Glomerular visceral epithelial cell (primary cell): ENCODE measurements at regions not wholly inside any gene's neighbourhood (a gene's known extent, or its start where the extent isn't known, plus 50 kb on each side); places are given as distances from the start of the nearest gene placed in this dataset.
"Not testable (repeated sequence)": the region's sequence is repeated elsewhere in the genome, so short reads cannot be mapped to it uniquely, and the experiment has no call there.

Source experiments
- DNase-seq: peaks from one replicate; pipeline ENCODE4 v3.0.0-alpha.2; 2016; ENCODE audit errors: extremely low spot score

GRCh38 chr1:95669638-95670037, 435.6 kb downstream of the RWDD3 start:
- not testable (repeated sequence) for DNase-seq

GRCh38 chr1:95671098-95671497, 437.1 kb downstream of the RWDD3 start:
- DNase-seq = no peak

DNA sequence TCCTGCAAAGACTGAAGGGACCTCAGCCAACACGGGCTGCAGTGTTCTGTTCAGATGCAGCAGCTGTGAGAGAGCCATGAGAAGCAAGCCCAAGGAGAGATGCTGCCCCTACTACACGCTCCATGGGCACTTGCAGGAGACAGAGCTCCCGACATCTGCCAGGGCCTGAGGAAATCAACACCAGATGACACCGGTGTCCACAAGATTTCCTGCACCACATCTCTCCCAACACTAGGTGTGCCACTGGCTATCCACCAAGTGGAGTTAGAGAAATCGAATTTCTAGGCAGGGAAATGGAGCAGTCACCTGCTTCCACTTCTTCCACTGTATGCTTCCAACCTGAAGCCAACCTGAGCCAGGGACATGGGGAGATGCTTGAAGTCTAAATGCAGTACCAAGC, 445.3 kb downstream of the RWDD3 start:
- no peak for DNase-seq

DNA sequence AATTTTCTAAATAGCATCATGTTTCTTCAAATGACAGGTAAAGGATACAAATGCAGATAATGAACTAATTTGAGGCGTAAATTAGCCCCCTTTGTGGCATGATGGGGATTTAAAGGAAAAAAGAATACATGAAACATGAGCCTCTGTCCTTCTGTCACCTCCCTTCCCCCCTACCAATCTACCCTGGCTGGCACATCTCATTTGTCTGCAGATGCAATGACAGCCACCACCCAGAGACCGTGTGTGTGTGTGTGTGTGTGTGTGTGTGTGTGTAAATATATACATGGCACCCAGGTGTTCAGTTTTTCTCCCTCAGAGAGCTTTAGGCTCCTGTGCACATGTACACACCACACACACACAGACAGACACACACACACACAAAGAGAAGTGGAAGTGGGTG, 451.1 kb downstream of the RWDD3 start:
- no peak for DNase-seq

GRCh38 chr1:95686217-95686616, 452.2 kb downstream of the RWDD3 start:
- no peak for DNase-seq

DNA sequence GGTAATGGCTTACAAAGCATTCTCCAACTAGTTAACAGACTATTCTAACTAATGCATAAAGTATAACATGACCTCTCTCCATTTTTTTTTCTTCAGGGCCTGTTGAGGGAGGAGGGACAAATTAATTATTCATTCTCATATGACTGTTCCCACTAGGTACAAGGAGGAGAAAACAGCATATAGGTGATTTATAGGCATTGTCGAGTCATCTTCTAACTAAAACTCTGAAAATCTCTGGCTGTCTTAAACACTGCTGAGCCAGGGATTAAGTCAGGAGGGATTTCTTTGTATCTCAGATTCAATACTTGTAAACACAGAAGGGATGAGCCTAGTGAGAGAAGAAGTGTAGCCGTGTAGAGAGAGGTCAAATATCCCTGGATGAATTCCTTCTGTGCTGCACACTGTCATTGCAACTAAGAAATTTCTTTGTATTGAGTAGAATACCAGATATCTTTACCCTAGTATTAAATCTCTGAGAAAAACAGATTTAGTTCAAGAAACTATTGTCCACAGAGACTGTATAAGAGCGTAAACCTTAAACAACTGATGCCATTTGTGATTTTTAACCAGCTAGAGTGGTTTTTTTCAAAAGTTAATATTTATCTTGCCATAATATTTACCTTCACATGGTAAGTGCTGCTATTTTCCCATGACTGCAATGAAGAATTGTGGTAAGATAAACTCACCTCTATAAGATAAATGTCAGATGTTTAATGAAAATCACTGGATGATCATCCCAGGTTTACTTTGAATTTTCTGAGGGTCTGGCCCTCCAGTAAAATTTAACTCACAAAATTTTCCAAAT, 465.3 kb downstream of the RWDD3 start:
- no peak for DNase-seq

DNA sequence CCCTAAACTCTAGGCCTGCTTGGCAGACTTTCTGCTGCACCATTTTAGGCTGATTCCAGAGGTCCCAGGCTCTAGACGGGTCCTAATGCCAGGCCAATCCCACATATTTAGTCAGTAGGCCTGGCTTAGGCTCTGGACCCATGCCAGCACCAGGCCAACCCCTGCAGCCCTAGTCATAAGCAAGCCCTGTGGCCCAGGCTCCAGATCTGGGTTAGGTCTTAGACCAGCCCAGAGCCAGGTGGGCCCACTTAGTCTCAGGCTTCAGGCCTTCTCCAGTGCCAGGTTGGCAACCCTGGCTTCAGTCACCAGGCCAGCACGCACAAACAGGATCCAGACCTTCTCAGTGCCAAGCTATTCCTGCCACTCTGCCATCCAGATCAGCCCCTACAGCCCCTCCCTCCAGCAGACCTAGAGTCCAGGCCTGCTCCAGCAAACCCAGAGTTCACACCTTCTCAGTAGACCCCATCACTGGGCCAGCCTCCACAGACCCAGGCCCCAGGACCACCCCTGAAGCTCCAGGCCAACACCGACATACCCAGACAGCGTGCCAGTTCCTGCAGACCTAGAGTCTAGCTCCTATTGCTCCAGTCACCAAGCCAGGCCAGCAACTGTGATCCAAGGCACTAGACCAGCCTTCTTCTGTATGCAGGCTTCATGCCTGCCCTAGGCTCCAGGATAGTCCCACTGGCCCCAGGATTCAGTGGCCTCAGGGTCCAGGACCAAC, 467.6 kb downstream of the RWDD3 start:
- no peak for DNase-seq

GRCh38 chr1:95703046-95703445, 469.0 kb downstream of the RWDD3 start:
- DNase-seq = no peak

DNA sequence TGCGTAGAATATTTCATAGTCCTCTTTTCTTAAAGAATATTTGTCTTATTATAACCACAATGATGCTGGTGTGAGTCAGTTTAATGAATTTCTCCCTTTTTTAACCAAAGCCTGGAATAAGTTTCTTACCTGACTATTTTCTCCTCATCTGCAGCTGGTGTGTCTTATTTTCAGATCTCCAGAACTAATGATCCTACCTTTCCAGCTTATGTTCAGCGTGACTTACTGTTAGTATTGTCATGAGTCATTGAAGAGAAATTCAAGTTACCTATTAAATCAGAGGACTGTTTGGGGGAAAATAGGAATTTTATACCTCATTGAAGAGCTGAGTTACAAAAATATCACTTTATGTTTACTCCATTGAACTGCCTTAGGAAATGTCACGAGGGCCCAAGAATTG, 482.1 kb downstream of the RWDD3 start:
- no peak for DNase-seq

DNA sequence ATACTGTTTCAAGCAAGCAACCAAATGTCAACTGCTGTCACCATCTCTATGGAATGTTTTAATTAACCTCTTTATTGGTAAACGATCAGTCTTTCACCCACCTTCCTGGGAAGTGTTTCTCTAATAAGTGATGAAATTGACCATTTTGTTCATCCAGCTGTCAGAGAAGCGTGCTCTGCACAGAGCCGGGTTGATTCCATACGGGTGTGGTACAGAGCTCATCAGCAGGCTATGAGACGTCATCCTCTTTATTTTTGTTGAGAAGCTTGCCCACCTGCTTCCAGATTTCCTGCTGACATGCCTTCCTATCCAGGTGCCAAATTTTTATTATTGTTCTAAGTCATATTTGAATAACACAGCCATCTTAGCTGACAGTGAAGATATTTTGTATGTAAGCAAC, 482.5 kb downstream of the RWDD3 start:
- DNase-seq = no peak

- no peak for DNase-seq
Observed at GRCh38 chr1:95723346-95723745, 489.3 kb downstream of the RWDD3 start.

DNA sequence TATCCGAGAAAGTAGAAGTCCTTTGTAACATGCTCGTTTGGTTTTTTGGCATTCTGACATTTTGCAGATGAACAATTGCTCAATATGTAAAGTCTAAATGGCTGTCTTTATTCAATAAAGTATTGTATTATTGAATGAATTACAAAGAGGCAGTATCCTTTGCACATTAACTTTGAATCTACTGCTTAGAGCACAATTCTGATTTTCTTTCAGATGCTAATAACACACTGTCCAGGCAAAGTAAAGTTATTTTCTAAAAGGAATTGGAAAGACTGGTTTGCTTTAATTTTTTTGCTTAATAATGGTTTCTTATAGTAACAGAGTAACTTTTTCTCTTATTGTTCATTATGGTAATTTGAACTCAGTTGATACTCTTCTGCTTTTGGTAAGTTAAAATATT, 494.8 kb downstream of the RWDD3 start:
- no peak for DNase-seq

DNA sequence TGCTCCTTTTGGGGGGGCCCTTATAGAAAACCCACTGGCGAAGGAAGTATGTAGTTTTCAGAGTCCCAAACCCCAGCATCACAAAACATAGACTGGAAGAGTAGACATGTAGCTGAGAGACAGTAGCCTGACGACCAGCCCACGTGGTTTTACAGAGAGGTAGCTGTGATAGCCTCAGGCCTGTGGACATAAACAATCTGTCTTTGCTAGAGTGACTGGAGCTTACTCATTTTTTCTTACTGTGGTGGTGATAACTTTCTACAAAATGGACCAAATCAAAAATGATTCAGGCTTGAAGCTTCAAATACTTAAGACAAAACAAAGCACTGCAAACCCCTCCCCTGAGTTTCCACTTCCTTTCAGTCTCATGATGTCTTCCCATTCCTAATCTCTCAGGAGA, 497.0 kb downstream of the RWDD3 start:
- DNase-seq = no peak

DNA sequence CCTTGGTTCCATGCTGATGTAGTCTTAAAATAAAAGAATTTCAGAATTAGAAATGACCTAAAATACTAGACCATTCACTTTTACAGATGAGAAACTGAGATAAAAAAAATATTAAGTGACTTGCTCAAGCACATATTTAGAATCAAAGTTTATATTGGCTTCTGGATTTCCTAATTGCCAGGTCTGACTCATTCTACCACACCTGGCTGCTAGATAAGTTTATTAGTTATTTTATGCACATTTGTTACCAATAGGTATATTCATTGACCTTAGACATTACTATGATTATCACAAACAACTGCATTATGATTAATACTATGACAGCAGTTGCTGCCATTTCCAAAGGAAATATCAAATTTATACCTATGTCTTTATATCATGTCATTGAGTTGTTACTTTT, 497.5 kb downstream of the RWDD3 start:
- DNase-seq = no peak

- no peak for DNase-seq
Observed at GRCh38 chr1:95733031-95733430, 499.0 kb downstream of the RWDD3 start.

DNA sequence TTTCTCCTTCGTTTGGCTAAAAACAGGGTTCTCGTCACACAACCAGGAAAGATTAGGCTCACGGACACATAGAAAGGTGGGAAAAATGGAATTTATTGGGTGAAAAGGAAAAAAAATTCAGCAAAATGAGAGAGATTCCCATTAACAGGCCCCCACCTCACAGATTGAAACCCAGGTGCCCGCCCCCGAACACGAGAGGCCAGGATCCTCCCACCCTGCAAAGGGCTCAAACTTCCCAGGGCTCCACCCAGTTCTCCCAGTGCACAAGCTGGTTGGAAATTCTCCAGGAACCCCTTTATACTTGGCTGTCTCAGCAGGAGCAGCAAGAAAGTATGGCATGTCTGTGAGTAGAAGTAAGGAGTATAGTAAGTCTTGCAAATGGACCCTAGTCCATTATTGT, 499.7 kb downstream of the RWDD3 start:
- DNase-seq = no peak

- no peak for DNase-seq
Observed at GRCh38 chr1:95734560-95734959, 500.6 kb downstream of the RWDD3 start.

DNA sequence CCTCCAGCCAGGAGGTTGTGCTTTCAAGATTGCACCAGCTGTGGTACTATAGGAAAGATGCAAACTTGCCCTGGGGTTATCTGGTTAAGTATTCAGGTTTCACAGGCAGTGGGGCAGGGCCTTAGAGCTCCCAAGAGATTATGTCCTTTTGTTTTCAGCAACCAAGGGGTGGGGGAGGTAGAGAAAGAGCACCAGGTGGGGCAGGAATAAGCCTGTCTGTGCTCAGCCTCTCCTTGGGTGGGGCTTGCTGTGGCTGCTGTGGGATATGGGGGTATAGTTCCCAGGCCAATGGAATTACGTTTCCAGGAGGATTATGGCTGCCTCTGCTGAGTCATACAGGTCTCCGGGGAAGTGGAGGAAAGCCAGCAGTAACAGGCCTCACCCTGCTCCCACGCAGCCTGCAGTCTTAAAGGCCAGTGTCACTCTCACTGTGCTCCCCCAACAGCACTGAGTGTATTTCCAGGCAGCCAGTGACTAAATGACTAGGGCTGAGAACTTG, 508.6 kb downstream of the RWDD3 start:
- DNase-seq = peak; percentile 72

DNA sequence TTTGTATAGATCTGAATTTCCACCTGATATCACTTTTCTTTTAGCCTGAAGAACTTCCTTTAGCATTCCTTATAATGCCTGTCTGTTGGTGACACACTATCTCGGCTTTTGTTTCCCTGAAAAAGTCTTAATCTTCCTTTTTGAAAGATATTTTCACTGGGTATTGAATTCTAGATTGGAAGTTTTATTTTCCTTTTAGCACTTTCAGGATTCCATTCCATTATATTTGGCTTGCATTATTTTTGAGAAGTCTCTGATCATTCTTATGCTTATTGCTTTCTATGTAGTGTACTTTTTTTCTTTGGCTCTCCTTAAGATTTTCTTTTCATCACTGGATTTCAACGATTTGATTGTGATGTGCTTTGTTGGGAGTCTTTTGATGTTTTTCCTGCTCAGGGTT, 510.7 kb downstream of the RWDD3 start:
- DNase-seq = no peak

DNA sequence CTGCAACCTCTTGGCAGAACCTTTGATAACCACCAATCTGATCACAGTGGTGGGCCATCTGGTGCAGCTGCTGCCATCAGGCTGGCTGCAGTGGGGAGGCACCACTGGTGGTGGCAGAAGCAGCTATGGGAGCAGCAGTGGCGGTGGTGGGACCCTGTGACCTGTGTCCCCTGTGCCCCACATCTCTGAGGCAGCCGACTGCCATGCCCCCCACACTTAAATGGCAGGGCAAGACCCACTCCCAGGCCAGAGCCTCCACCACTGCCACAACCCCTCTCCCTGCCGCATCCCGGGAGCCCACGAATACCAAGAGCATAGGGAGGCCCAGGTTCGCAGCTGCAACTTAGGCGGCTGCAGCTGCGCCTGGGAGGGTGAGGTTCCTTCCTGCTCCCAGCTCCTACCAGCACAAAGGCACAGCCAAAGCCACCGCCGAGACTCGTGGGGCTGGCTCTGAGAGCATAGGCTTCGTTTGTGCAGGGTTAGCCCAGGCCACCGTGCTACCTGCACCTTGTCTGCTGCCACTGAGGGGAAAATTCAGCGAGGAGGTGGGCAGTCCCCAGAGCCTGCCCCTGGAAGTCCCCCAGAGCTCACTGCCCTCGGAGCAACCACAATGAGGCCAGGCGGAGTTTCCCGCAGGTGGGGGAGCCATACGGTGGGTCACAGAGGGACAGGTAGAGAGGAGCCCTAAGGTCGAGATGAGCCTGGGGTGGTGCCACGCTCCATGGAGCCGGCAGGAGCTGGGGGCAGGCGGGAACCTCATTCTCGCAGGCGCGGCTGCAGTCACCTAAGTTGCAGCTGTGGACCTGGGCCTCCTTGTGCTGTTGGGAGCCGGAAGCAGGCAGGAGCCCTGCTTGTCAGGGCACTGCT, 518.7 kb downstream of the RWDD3 start:
- DNase-seq = no peak

DNA sequence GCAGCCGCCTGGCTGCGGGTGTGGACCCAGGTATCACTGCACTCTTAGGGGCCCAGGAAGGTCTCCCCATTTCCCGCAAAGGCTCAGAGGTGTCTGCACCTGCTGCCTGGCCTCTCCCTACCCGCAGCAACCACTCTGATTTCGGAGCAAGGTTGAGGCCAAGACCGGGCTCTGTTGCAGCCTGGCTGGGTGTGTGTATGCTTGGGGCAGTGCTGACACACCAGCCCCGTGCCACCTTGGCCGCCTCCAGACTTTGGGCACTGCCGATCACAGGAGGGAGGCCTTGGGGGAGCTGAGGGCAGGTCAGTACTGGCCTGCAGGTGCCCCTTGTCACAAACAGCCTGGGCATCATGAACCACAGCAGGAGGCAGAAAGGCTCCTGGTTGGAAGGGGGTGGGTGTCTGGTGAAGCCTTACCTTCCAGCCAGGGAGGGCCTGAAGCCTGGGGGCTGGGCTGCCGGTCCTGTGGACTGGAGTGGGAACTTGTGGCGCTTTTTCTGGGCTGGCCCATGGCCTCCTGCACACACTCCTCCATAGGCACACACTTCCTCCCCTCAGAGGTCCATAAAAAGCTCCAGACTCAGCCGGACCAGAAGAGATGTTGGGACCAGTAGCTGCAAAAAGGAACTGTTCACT, 519.5 kb downstream of the RWDD3 start:
- DNase-seq = no peak

GRCh38 chr1:95754412-95754811, 520.4 kb downstream of the RWDD3 start:
- no peak for DNase-seq
